WTC11 (cell line): ENCODE measurements at regions not wholly inside any gene's neighbourhood (a gene's known extent, or its start where the extent isn't known, plus 50 kb on each side); places are given as distances from the start of the nearest gene placed in this dataset.

Experiments used
- FOXJ3 ChIP-seq: sonication (generic); formaldehyde crosslinking; IDR thresholded peaks from 2 replicates; pipeline ENCODE4 v1.9.0; 2021; ENCODE audit warnings: missing genetic modification reagents, mild to moderate bottlenecking, borderline replicate concordance
- JUN ChIP-seq: sonication (generic); formaldehyde crosslinking; IDR thresholded peaks from 2 replicates; pipeline ENCODE4 v1.8.0; 2023; ENCODE audit warnings: mild to moderate bottlenecking, missing genetic modification reagents
- NFE2L1 ChIP-seq: sonication (generic); formaldehyde crosslinking; IDR thresholded peaks from 2 replicates; pipeline ENCODE4 v1.8.1; 2023; ENCODE audit warnings: missing genetic modification reagents
- NFYB ChIP-seq: sonication (generic); formaldehyde crosslinking; conservative IDR thresholded peaks from 2 replicates; pipeline ENCODE4 v1.8.0; 2022; ENCODE audit warnings: low read depth, missing genetic modification reagents
- TF ChIP-seq, protein P1 (sequence below): fragments of 200-600 bp; IDR thresholded peaks from 2 replicates; pipeline ENCODE4 v1.8.0; 2022; ENCODE audit warnings: antibody characterized with exemption

DNA sequence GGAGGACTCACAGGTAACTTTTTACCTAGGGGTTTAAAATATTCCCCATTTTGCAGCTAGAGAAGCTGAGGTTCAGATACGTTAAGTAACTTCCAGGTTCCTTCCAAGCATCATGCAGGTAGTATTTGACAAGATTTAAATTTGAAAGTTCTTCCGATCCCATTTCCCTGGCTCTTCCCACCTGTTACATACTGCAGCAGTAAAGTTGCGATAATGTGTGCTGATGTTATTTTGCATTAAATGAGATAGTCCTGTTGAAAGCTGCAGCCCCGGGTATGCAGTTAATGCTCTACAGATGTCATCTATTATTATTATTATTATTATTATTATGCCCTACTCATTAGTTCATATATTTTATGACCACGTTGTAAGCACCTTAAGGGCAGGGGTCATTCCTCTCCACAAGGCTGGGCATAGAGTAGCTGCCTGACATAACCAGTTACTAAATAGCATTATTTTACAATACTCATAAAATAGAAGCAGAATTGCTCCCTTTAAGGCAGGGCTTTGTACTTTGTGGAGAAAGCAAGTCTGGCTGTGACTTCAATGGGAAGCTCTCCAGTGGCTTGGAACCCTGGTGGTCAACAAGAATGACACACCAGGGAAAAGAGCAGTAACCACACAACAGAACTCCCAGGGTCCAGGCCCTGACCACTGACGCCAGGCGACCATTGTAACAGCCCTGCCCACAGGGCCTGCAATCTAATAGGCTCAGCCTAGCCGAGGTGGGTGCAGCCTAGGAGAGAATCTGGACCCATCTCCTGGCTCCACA lies 90.8 kb upstream of the CALM2 start:
- TF ChIP-seq NFE2L1 (CRISPR knock-in tag) (no peak), NFYB (CRISPR knock-in tag) (no peak), JUN (CRISPR knock-in tag) (no peak), FOXJ3 (no peak)
- TF ChIP-seq, protein P1, sequence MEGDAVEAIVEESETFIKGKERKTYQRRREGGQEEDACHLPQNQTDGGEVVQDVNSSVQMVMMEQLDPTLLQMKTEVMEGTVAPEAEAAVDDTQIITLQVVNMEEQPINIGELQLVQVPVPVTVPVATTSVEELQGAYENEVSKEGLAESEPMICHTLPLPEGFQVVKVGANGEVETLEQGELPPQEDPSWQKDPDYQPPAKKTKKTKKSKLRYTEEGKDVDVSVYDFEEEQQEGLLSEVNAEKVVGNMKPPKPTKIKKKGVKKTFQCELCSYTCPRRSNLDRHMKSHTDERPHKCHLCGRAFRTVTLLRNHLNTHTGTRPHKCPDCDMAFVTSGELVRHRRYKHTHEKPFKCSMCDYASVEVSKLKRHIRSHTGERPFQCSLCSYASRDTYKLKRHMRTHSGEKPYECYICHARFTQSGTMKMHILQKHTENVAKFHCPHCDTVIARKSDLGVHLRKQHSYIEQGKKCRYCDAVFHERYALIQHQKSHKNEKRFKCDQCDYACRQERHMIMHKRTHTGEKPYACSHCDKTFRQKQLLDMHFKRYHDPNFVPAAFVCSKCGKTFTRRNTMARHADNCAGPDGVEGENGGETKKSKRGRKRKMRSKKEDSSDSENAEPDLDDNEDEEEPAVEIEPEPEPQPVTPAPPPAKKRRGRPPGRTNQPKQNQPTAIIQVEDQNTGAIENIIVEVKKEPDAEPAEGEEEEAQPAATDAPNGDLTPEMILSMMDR: no peak
